Cerebellar cortex (tissue), 1 donor: ENCODE measurements at regions not wholly inside any gene's neighbourhood (a gene's known extent, or its start where the extent isn't known, plus 50 kb on each side); places are given as distances from the start of the nearest gene placed in this dataset.
"Not testable (repeated sequence)": the region's sequence is repeated elsewhere in the genome, so short reads cannot be mapped to it uniquely, and the experiment has no call there.

Experiments
- DNase-seq: peaks from one replicate; pipeline ENCODE4 v3.0.0-alpha.2; 2015; ENCODE audit warnings: low spot score

GRCh38 chr6:44742201-44742600 lies 354.7 kb downstream of the CDC5L start:
- no peak for DNase-seq

DNA sequence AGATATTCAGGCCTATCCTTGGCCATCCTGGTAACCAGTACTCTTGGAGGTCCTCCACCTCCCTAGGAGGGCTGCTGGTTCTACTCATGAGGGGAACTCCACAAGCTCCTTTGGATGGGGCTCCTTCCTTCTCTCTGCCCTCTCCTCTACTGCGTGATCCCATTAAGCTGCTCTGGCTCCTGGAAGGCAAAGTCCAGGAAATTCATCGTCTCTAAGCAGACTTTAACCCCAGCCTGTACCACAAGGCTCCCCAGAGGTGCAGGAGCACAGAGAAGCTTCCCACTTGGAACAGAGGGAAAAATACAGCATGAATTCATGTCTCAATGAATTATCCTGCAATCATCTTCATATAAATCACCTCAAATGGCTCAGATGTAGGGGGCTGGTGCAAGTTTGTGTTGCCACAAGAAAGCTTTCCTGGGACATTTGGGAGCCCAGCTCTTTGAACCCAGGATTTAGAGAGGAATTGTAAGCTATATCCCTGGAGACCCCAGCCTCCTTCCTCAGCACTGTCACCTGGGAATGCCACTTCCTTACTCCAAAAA lies 355.4 kb downstream of the CDC5L start:
- DNase-seq, result no peak

DNA sequence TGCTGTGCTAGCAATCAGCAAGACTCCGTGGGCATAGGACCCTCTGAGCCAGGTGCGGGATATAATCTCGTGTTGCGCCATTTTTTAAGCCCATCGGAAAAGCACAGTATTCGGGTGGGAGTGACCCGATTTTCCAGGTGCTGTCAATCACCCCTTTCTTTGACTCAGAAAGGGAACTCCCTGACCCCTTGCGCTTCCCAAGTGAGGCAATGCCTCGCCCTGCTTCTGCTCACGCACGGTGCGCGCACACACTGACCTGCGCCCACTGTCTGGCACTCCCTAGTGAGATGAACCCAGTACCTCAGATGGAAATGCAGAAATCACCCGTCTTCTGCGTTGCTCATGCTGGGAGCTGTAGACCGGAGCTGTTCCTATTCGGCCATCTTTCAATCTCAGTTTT lies 372.6 kb downstream of the CDC5L start:
- DNase-seq, result not testable (repeated sequence)

GRCh38 chr6:44761046-44761445 lies 373.5 kb downstream of the CDC5L start:
- DNase-seq, result no peak

DNA sequence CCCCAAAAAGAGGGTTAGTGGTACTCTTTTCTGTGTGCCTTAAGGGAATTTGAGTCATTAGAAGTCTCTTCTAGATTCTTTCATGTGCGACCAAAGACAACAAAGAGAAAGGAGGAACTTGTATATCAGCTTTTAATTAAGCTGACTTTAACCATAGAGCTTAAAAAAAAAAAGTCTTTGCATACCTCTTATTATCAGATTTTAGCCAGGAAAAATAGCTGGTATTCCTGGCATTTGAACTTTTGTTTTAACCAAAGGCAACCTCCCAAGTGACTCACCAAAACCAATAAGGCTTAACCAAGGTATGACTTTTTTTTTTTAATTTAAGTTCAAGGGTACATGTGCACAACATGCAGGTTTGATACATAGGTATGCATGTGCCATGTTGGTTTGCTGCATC lies 375.0 kb downstream of the CDC5L start:
- no peak for DNase-seq

GRCh38 chr6:44771647-44772415 lies 384.3 kb downstream of the CDC5L start:
- no peak for DNase-seq

GRCh38 chr6:44772838-44773237 lies 385.3 kb downstream of the CDC5L start:
- DNase-seq, result no peak

- DNase-seq, result no peak
Measured at GRCh38 chr6:44775121-44775520, 387.6 kb downstream of the CDC5L start.

DNA sequence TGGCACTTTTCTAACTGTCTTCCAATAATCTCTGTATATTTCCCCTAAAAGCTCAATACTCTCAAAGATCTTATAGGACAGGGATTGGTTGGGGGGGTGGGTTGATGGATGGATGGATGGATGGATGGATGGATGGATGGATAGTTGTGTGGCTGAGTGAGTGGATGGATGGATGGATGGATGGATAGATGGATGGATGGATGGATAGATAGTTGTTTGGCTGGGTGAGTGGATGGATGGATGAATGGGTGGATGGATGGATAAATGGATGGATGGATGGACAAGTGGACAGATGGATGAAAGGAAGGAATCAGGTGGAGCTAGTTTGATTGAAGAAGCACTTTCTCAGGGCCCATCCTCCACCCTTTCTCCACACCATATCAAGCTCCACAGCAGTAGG lies 388.8 kb downstream of the CDC5L start:
- no peak for DNase-seq

DNA sequence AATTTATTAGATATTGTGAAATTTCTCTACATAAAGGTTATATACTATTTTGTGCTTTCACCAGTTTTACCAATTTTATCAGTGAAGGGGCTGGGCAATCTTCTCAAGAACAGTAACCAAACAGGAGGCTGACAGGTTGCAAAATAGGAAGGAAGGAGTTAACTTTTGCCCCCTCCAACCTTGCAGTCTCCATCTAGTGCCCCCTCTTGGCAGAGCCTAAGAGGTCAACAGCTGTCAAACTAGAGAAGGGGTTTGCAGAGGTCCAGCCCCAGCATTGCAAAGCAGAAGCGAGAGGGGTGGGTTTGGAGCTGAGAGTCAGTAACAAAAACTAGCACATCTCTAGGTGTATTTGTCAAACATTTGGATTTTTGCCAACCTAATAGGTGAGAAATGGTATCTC lies 391.0 kb downstream of the CDC5L start:
- no peak for DNase-seq
